Mucosa of descending colon (tissue), 3 donors: ENCODE measurements at regions not wholly inside any gene's neighbourhood (a gene's known extent, or its start where the extent isn't known, plus 50 kb on each side); places are given as distances from the start of the nearest gene placed in this dataset.

ENCODE experiments used
- ATAC-seq: fragments of 200-7000 bp; cut with Tn5 transposase; one replicate; pipeline ENCODE4 v1.9.1; 2020; ENCODE audit warnings: mild to moderate bottlenecking, moderate library complexity
- DNase-seq, 3 donors: peaks; one replicate each; pipeline ENCODE4 v3.0.0-alpha.2; 2020
- H3K36me3 ChIP-seq: fragments of 200-600 bp; one replicate; pipeline ENCODE4 v1.8.0; 2021; ENCODE audit warnings: low read depth, mild to moderate bottlenecking
- H3K4me1 ChIP-seq: fragments of 200-600 bp; one replicate; pipeline ENCODE4 v1.8.0; 2021; ENCODE audit warnings: low read depth, mild to moderate bottlenecking
- H3K4me3 ChIP-seq: fragments of 200-600 bp; one replicate; pipeline ENCODE4 v1.8.0; 2021; ENCODE audit warnings: mild to moderate bottlenecking
- H3K9me3 ChIP-seq: fragments of 200-600 bp; one replicate; pipeline ENCODE4 v1.8.0; 2021; ENCODE audit warnings: mild to moderate bottlenecking
- CTCF ChIP-seq: fragments of 200-600 bp; IDR thresholded peaks from one replicate; pipeline ENCODE4 v1.8.0; 2022; ENCODE audit warnings: antibody characterized with exemption, mild to moderate bottlenecking
- intact Hi-C, 2 donors: fragments of 100-400 bp; cut with DNase I in 1 of 2; cut with micrococcal nuclease in 1 of 2; formaldehyde crosslinking; loops; one replicate each; pipeline versions ENCODE4 v1.11.0 to v1.11.1; 2022; cut with DNase I, micrococcal nuclease
- donor health status: DM: no; HTN: no; CAD: no; lungs with moderate emphysema.
- donor health status: DM: no; HTN: no; CAD: no.
- donor health status: DM: no; HTN: yes; CAD: no.

GRCh38 chr11:45583981-45584566, 81.3 kb downstream of the CHST1 start:
- no peaks in the 10 kb centered on the region for H3K36me3 ChIP-seq
- intact Hi-C loops = no loop called here
- no peak for DNase-seq
- H3K9me3 ChIP-seq = no peaks in the 10 kb centered on the region
- no peak for TF ChIP-seq CTCF
- ATAC-seq = no peak
- H3K4me3 ChIP-seq = no peak overlapping the region
- H3K4me1 ChIP-seq = no peaks in the 10 kb centered on the region

DNA sequence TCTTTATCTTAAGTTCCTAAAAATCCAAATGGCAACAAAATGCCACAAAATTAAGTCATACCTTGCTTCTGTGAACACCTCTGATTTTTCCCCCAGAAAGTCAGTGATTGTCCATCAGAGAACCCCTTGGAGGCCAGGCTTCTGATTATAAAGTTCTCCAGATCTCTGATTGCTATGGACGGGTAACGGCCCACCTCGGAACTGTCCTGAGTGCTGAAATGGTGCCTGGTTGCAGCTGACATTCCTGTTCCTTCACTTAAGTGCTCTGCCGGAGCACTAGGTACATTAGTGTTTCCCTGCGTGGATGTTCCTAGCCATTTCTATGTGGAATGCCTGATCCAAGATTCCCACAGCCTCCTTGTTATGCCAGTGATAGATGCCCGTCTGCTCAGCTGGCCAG, 85.0 kb downstream of the CHST1 start:
- TF ChIP-seq CTCF = no peak
- DNase-seq = peak in 1 of 3 donors; percentile 5
- no peak for ATAC-seq
- no peaks in the 10 kb centered on the region for H3K9me3 ChIP-seq
- no peak overlapping the region for H3K4me3 ChIP-seq
- no peaks in the 10 kb centered on the region for H3K4me1 ChIP-seq
- no peaks in the 10 kb centered on the region for H3K36me3 ChIP-seq
- intact Hi-C loops = no loop called here

GRCh38 chr11:45578316-45578715, 87.1 kb downstream of the CHST1 start:
- ATAC-seq = no peak

GRCh38 chr11:45577752-45578151, 87.7 kb downstream of the CHST1 start:
- Histone ChIP-seq H3K4me3 (no peak overlapping the region), H3K9me3 (no peaks in the 10 kb centered on the region), H3K4me1 (no peaks in the 10 kb centered on the region), H3K36me3 (no peaks in the 10 kb centered on the region)
- intact Hi-C loops = no loop called here
- DNase-seq (no peak), ATAC-seq (no peak)
- no peak for TF ChIP-seq CTCF

More at GRCh38 chr11:45578316-45578715, 87.1 kb downstream of the CHST1 start:
- Histone ChIP-seq H3K4me1 (no peaks in the 10 kb centered on the region), H3K4me3 (no peak overlapping the region), H3K36me3 (no peaks in the 10 kb centered on the region), H3K9me3 (no peaks in the 10 kb centered on the region)
- TF ChIP-seq CTCF = no peak
- DNase-seq = no peak
- intact Hi-C loops = no loop called here

GRCh38 chr11:45576461-45577215, 88.8 kb downstream of the CHST1 start:
- no peak for ATAC-seq
- no peak for TF ChIP-seq CTCF
- intact Hi-C loops = no loop called here

More at GRCh38 chr11:45576461-45577215, 88.8 kb downstream of the CHST1 start:
- Histone ChIP-seq H3K9me3 (no peaks in the 10 kb centered on the region), H3K4me1 (no peaks in the 10 kb centered on the region), H3K4me3 (no peak overlapping the region), H3K36me3 (no peaks in the 10 kb centered on the region)
- DNase-seq = no peak
